SK-N-SH (cell line): ENCODE measurements at regions not wholly inside any gene's neighbourhood (a gene's known extent, or its start where the extent isn't known, plus 50 kb on each side); places are given as distances from the start of the nearest gene placed in this dataset.

ENCODE experiments used
- NRF1 ChIP-seq: IDR thresholded peaks from 2 replicates; pipeline ENCODE4 v1.6.1; 2012; ENCODE audit warnings: low read depth, mild to moderate bottlenecking, low read length
- SIN3A ChIP-seq: IDR thresholded peaks from 2 replicates; pipeline ENCODE4 v1.6.1; 2012; ENCODE audit warnings: low read depth, mild to moderate bottlenecking, low read length, moderate library complexity, borderline replicate concordance
- TF ChIP-seq, protein P1 (sequence below): fragments of 200-600 bp; sonication (generic); IDR thresholded peaks from 2 replicates; pipeline ENCODE4 v1.6.1; 2017; ENCODE audit warnings: antibody characterized with exemption, mild to moderate bottlenecking, moderate library complexity

DNA sequence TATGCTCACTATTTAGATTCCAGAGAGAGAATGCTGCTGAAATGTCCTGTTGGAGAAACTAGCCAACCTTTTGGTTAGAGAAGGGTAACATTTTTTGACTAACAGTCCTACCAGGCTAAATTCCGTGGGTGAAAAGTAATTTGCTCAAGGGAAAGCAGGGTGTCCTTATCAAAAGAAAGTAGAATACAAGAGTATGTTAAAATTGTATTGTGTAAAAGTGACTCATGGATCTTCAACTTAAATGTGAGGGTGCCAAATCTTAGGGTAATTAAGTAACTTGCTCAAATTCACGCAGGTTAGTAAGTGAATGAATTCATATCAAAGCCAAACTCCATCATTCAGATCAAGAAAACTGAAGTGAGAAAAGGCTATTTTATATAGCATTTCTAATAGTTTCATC, 81.7 kb downstream of the PCDH7 start:
- TF ChIP-seq, protein P1, sequence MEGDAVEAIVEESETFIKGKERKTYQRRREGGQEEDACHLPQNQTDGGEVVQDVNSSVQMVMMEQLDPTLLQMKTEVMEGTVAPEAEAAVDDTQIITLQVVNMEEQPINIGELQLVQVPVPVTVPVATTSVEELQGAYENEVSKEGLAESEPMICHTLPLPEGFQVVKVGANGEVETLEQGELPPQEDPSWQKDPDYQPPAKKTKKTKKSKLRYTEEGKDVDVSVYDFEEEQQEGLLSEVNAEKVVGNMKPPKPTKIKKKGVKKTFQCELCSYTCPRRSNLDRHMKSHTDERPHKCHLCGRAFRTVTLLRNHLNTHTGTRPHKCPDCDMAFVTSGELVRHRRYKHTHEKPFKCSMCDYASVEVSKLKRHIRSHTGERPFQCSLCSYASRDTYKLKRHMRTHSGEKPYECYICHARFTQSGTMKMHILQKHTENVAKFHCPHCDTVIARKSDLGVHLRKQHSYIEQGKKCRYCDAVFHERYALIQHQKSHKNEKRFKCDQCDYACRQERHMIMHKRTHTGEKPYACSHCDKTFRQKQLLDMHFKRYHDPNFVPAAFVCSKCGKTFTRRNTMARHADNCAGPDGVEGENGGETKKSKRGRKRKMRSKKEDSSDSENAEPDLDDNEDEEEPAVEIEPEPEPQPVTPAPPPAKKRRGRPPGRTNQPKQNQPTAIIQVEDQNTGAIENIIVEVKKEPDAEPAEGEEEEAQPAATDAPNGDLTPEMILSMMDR = no peak
- TF ChIP-seq SIN3A (no peak), NRF1 (no peak)
